GM18858 (cell line): ENCODE measurements at regions not wholly inside any gene's neighbourhood (a gene's known extent, or its start where the extent isn't known, plus 50 kb on each side); places are given as distances from the start of the nearest gene placed in this dataset.

Source experiments
- ATAC-seq: cut with Tn5 transposase; IDR thresholded peaks from one replicate; pipeline ENCODE4 v1.9.1; 2021; ENCODE audit not compliant: unreplicated experiment

DNA sequence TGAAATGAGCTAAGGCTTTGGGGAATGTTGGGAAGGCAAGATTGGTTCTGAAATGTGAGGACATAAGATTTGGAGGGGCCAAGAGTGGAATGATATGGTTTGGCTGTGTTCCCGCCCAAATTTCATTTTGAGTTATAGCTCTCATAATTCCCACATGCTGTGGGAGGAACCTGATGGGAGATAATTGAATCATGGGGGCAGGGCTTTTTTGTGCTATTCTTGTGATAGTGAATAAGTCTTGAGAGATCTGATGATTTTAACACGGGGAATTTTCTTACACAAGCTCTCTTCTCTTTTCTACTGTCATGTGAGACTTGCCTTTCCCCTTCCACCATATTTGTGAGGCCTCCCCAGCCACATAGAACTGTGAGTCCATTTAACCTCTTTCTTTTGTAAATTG lies 157.6 kb upstream of the C1QTNF7 start:
- no peak for ATAC-seq

DNA sequence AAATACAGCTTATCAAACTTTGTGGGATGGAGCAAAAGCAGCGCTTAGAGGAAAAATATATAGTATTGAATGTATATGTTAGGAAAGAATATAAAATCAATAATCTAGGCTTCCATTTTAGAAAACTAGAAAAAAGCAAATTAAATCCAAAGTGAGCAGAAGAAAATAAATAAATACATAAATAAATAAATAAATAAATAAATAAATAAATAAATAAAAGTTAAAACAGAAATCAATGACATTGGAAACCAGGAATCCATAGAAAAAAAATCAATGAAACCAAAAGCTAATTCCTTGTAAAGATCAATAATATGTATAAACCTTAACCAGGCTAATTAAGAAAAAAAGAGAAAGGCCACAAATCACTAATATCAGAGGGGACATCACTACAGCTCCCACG lies 141.8 kb upstream of the C1QTNF7 start:
- no peak for ATAC-seq

- ATAC-seq = no peak
Measured at GRCh38 chr4:15291122-15291521, 136.7 kb upstream of the C1QTNF7 start.

DNA sequence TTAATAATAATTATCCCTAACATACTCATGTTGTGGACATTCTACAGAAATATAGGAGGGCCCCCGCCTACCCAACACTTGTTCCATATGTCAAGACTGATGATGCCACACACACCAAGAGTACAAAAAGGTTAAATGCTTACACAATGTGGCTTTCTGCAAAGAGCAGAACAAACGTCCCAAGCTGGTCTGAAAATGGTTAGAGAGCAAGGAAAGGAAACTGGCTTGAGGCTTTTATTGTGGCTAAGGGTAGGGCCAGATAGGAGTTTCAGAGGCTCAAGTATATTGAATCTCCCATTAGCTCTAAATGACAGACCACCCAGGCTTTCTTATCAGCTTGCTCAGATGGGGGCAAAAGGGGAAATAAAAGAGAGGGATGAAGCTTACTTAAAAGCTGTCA lies 134.1 kb upstream of the C1QTNF7 start:
- ATAC-seq = no peak

- ATAC-seq = no peak
Measured at GRCh38 chr4:15294202-15294601, 133.6 kb upstream of the C1QTNF7 start.

DNA sequence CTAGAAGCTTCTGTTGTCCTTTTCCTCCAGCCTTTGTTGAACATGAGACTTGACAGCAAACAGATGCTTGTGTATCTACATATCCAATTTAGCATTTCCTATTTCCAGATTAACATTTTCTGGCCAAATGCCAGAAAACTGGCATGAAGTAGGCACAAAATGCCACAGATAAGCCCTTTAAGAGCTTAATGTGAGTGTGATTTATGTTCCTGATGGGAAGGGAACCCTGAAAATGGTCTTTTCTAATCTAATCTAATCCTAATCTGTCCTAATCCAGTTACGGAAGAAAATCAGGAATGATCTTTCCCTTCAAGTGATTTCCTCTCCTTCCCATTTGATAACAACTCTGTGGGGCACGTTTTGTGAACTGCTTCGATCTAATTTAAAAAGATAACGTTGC lies 133.0 kb upstream of the C1QTNF7 start:
- ATAC-seq = no peak

GRCh38 chr4:15295421-15296162 lies 132.2 kb upstream of the C1QTNF7 start:
- no peak for ATAC-seq

DNA sequence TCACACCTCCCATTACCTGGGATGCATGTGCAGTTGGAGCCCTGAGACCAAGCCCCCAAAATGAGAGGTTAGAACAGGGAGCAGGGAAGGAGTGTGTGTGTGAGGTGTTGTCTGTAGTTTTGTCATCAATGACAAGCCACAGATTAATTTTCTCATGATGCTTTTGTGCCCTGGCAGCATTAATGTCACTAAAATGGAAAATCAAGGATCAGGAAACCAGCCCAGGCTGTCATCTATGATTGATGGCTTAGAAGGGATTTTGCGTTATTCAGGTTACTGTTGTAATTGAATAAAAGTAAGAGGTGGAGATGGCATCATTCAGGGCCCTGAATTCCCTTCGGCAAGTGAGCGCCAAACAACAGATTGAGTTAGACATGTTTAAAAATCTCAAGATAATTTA lies 130.5 kb upstream of the C1QTNF7 start:
- no peak for ATAC-seq

DNA sequence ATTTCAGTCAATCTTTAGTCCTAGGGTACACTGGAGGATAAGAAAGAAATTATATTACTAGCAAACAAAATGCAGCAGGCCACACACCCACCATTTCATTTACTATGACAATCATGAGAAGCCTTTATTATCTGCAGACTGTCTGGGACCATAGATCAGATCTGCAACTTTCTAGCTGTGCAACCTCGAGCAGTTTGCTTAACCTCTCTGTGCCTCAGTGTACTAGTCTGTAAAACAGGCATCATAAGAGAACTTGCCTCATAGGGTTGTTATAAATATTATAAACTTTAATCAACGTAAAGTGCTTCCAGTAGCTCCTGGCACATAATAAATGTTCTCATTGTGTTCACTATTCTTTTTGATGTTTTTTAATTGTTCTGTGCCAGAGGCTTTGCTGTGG lies 128.2 kb upstream of the C1QTNF7 start:
- ATAC-seq = no peak

- no peak for ATAC-seq
Measured at GRCh38 chr4:15303052-15303641, 124.7 kb upstream of the C1QTNF7 start.

GRCh38 chr4:15314974-15315373 lies 112.9 kb upstream of the C1QTNF7 start:
- no peak for ATAC-seq

GRCh38 chr4:15317246-15317645 lies 110.6 kb upstream of the C1QTNF7 start:
- no peak for ATAC-seq

DNA sequence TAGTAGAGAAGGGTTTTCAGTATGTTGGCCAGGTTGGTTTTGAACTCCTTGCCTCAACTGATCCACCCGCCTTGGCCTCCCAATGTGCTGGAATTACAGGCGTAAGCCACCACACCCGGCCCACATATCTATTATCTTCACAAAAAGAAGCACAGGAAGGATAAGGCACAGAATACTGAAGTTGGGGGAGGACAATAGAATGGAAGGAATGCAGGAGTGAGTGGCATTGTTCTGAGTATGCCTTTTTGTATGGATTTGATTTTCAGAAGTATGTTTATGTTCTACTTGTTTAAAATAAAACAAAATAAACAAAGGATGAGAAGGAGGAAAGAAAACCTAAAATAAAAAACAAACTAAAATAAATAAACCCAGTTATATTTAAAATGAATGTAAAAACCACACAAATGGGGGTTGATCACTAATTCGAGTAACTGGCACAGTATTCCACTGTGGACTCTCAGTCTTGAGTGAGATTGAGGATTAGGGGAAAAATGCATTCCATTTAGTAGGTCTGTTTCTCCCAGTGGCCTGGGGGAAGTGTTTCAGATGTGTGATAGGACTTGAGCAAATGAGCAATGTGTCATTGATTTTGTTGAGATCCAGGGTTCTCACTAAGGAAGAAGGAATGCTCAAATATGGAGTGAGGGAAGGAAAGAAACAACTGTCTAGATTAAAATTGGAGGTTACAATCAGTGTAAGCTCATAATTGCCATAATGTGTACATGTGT lies 109.0 kb upstream of the C1QTNF7 start:
- no peak for ATAC-seq

DNA sequence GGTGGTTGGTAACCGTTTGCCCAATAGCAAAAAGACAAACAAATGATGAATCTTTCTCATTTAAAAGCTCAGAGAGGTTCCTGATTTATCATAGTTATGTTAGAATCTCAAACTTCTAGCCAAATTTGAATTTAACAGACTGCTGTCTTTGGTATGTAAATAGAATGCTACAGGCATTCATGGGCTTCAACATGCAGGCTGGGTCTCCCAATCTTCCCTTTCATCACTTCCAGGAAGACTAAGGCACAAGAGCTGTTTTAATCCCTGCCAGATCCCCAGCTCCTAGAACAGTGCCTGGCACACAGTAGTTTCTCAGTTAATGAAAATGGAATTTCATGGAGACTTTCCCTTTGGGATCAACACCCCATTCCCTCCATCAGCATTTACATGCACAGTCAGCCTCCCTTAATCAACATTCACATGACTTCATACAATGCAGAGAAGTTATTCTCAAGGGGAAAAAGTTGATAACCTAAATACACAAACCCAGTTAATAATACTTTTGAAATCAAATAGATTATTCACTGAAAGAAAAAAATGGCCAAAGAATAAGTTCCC lies 107.6 kb upstream of the C1QTNF7 start:
- no peak for ATAC-seq

- no peak for ATAC-seq
Measured at GRCh38 chr4:15322006-15322405, 105.8 kb upstream of the C1QTNF7 start.

- no peak for ATAC-seq
Measured at GRCh38 chr4:15325987-15326386, 101.8 kb upstream of the C1QTNF7 start.

GRCh38 chr4:15327311-15328298 lies 100.2 kb upstream of the C1QTNF7 start:
- no peak for ATAC-seq

- no peak for ATAC-seq
Measured at GRCh38 chr4:15331930-15332329, 95.9 kb upstream of the C1QTNF7 start.

GRCh38 chr4:15332377-15332776 lies 95.5 kb upstream of the C1QTNF7 start:
- ATAC-seq = no peak

- no peak for ATAC-seq
Measured at GRCh38 chr4:15333692-15334633, 93.9 kb upstream of the C1QTNF7 start.
